GM12878 (cell line): ENCODE measurements at regions not wholly inside any gene's neighbourhood (a gene's known extent, or its start where the extent isn't known, plus 50 kb on each side); places are given as distances from the start of the nearest gene placed in this dataset.

ENCODE experiments used
- ATAC-seq: fragments of 200-7000 bp; cut with Tn5 transposase; 3 replicates; pipeline ENCODE4 v1.9.1; 2020; ENCODE audit warnings: mild to moderate bottlenecking, moderate library complexity
- BruUV-seq: library from RNA; stranded (reverse); fragments of 400-500 nt; replicated peaks from 2 replicates; lab custom pipeline; 2021; lab: Mats Ljungman, UMichigan
- CTCF ChIA-PET: fragments of 300-600 bp; sonication (Branson Sonifier 250); formaldehyde crosslinking; extraction: SDS; loops from one replicate; lab custom pipeline; 2021; ENCODE audit warnings: inconsistent platforms; lab: Yijun Ruan, JAX
- POLR2A ChIA-PET: fragments of 350-600 bp; formaldehyde crosslinking; extraction: SDS; loops from one replicate; lab custom pipeline; 2021; ENCODE audit warnings: inconsistent platforms; lab: Charles Lee
- RAD21 ChIA-PET: fragments of 300-600 bp; sonication (Branson Sonifier 250); formaldehyde crosslinking; loops from one replicate; lab custom pipeline; 2023; ENCODE audit warnings: antibody characterized with exemption; ENCODE audit not compliant: unreplicated experiment; lab: Charles Lee
- SMC1A ChIA-PET: fragments of 300-600 bp; sonication (Branson Sonifier 250); formaldehyde crosslinking; loops from one replicate; lab custom pipeline; 2023; ENCODE audit not compliant: unreplicated experiment, uncharacterized antibody; lab: Charles Lee
- DNase-seq: peaks from one replicate; pipeline ENCODE4 v3.0.0-alpha.2; 2011; ENCODE audit warnings: low read depth, low spot score
- FAIRE-seq: peaks from 3 replicates; lab custom pipeline; 2011; peaks lifted over from hg19 to GRCh38; lab: Jason Lieb, UNC
- H2AFZ ChIP-seq: 2 replicates; pipeline ENCODE4 v1.6.0; 2011; ENCODE audit warnings: low read depth, low read length, control low read depth; ENCODE audit not compliant: control insufficient read depth
- H3K27ac ChIP-seq: 2 replicates; pipeline ENCODE4 v1.5.1; 2011; ENCODE audit warnings: control low read depth; ENCODE audit not compliant: control insufficient read depth, insufficient read depth
- H3K27me3 ChIP-seq, 2 experiments: replicated peaks in 1 of 2; 2 replicates each; pipeline versions ENCODE4 v1.6.0 to v1.6.1; 2011; ENCODE audit warnings: low read length in 1 of 2; ENCODE audit not compliant: control insufficient read depth in 2 of 2, insufficient read depth in 2 of 2
- H3K36me3 ChIP-seq, 2 experiments: 2 replicates each; pipeline ENCODE4 v1.5.1; 2011; ENCODE audit warnings: low read length in 1 of 2; ENCODE audit not compliant: control insufficient read depth in 2 of 2, insufficient read depth in 2 of 2
- H3K4me1 ChIP-seq: 2 replicates; pipeline ENCODE4 v1.6.1; 2011; ENCODE audit warnings: mild to moderate bottlenecking, low read length, moderate library complexity, mixed read lengths; ENCODE audit not compliant: control insufficient read depth, insufficient read depth
- H3K4me2 ChIP-seq: 2 replicates; pipeline ENCODE4 v1.6.0; 2011; ENCODE audit warnings: control low read depth; ENCODE audit not compliant: control insufficient read depth, insufficient read depth
- H3K4me3 ChIP-seq: fragments of 200-600 bp; sonication (generic); 2 replicates; pipeline ENCODE4 v1.5.1; 2016
- H3K79me2 ChIP-seq: 2 replicates; pipeline ENCODE4 v1.6.0; 2011; ENCODE audit warnings: low read length; ENCODE audit not compliant: control insufficient read depth, insufficient read depth
- H3K9ac ChIP-seq: 2 replicates; pipeline ENCODE4 v1.8.0; 2011; ENCODE audit warnings: low read length, control low read depth, mixed read lengths; ENCODE audit not compliant: control insufficient read depth, insufficient read depth
- H3K9me3 ChIP-seq: replicated peaks from 3 replicates; pipeline ENCODE4 v1.5.1; 2011; ENCODE audit warnings: mild to moderate bottlenecking, low read length; ENCODE audit not compliant: control insufficient read depth, insufficient read depth
- H4K20me1 ChIP-seq: 2 replicates; pipeline ENCODE4 v1.6.0; 2011; ENCODE audit not compliant: control insufficient read depth, insufficient read depth
- ATF7 ChIP-seq: fragments of 450-650 bp; IDR thresholded peaks from 2 replicates; pipeline ENCODE4 v1.6.1; 2016; ENCODE audit warnings: low read depth, mild to moderate bottlenecking
- BHLHE40 ChIP-seq, 2 experiments: fragments of 450-650 bp in 1 of 2; IDR thresholded peaks; 2 replicates each; pipeline ENCODE4 v1.6.1; 2011 to 2017; ENCODE audit warnings: low read depth in 2 of 2, borderline replicate concordance in 1 of 2, improper control_type of control experiment in 1 of 2, low read length in 1 of 2, mild to moderate bottlenecking in 1 of 2
- EED ChIP-seq: sonication (generic); IDR thresholded peaks from 2 replicates; pipeline ENCODE4 v1.6.1; 2016; ENCODE audit warnings: antibody characterized with exemption, low read depth
- ETV6 ChIP-seq, 2 experiments: fragments of 450-650 bp in 1 of 2; IDR thresholded peaks in 1 of 2; conservative IDR thresholded peaks in 1 of 2; 2 replicates each; pipeline ENCODE4 v1.6.1; 2014; ENCODE audit warnings: antibody characterized with exemption in 1 of 2, borderline replicate concordance in 1 of 2, low read depth in 1 of 2, mild to moderate bottlenecking in 1 of 2, moderate library complexity in 1 of 2
- FOS ChIP-seq: IDR thresholded peaks from 3 replicates; pipeline ENCODE4 v1.6.1; 2011; ENCODE audit warnings: borderline replicate concordance; ENCODE audit not compliant: insufficient read length; ENCODE audit errors: extremely low read depth
- FOXK2 ChIP-seq: fragments of 450-650 bp; IDR thresholded peaks from 2 replicates; pipeline ENCODE4 v1.6.1; 2017; ENCODE audit warnings: mild to moderate bottlenecking, moderate library complexity
- FOXM1 ChIP-seq: IDR thresholded peaks from 2 replicates; pipeline ENCODE4 v1.6.1; 2012; ENCODE audit warnings: low read depth, mild to moderate bottlenecking, inconsistent platforms, low read length, moderate library complexity
- MYC ChIP-seq: IDR thresholded peaks from 2 replicates; pipeline ENCODE4 v1.6.1; 2011; ENCODE audit warnings: mild to moderate bottlenecking, low read length, moderate library complexity, inconsistent platforms; ENCODE audit not compliant: insufficient read depth, insufficient replicate concordance, insufficient read length, severe bottlenecking
- PAX5 ChIP-seq: IDR thresholded peaks from 2 replicates; pipeline ENCODE4 v1.6.1; 2011; ENCODE audit warnings: low read depth, low read length, borderline replicate concordance
- RFX5 ChIP-seq: IDR thresholded peaks from 2 replicates; pipeline ENCODE4 v1.6.1; 2011; ENCODE audit warnings: low read depth, low read length, improper control_type of control experiment
- RUNX3 ChIP-seq: IDR thresholded peaks from 2 replicates; pipeline ENCODE4 v1.6.1; 2012; ENCODE audit warnings: low read length, inconsistent platforms
- SIX5 ChIP-seq: IDR thresholded peaks from 2 replicates; pipeline ENCODE4 v1.6.1; 2011; ENCODE audit warnings: mild to moderate bottlenecking, low read depth, low read length, moderate library complexity; ENCODE audit not compliant: severe bottlenecking
- ZBTB33 ChIP-seq: fragments of 450-650 bp; IDR thresholded peaks from 2 replicates; pipeline ENCODE4 v1.6.1; 2017; ENCODE audit warnings: mild to moderate bottlenecking
- WGBS: methylation state at CpG from one replicate; pipeline ENCODE4 v1.1.6; 2016; ENCODE audit warnings: low lambda C conversion rate; ENCODE audit not compliant: insufficient replicate concordance, insufficient coverage; ENCODE audit errors: missing lambda C conversion rate; 5-methylcytosine and 5-hydroxymethylcytosine counted together
- in situ Hi-C: fragments of 300-500 bp; cut with MboI; formaldehyde crosslinking; loops from 9 replicates; pipeline ENCODE4 v1.14.3; 2018; ENCODE audit warnings: mixed read lengths
- intact Hi-C: fragments of 100-400 bp; cut with micrococcal nuclease; formaldehyde crosslinking; loops from one replicate; pipeline ENCODE4 v1.14.2; 2022; ENCODE audit not compliant: unreplicated experiment
- TF ChIP-seq, protein P1 (sequence below): fragments of 450-650 bp; conservative IDR thresholded peaks from 2 replicates; pipeline ENCODE4 v1.6.1; 2017; ENCODE audit warnings: mild to moderate bottlenecking, moderate library complexity
- TF ChIP-seq, protein P2 (sequence below): fragments of 450-650 bp; IDR thresholded peaks from 2 replicates; pipeline ENCODE4 v1.6.1; 2016; ENCODE audit warnings: mild to moderate bottlenecking

- H3K27ac ChIP-seq = no peak overlapping the region
- H3K9ac ChIP-seq = no peak overlapping the region
- no peaks in the 10 kb centered on the region for H3K36me3 ChIP-seq
- no peak overlapping the region for H2AFZ ChIP-seq
- FAIRE-seq (no peak), DNase-seq (no peak), ATAC-seq (peak; percentile 43; the same call in 1 of the 3 replicates)
- BruUV-seq = no TSS peak
- no peaks in the 10 kb centered on the region for H3K27me3 ChIP-seq
- SMC1A ChIA-PET = interaction anchor here (1.5 kb wide), 1 partner anchor 20 kb away, joined by 3 read pairs; no protein-coding TSS in a partner anchor
- RAD21 ChIA-PET = no interaction called here
- TF ChIP-seq BHLHE40 (IDR thresholded peaks at IDR 0.05; ENCODE audit: borderline replicate concordance in 1 of 2, low read depth in 2 of 2, low read length in 1 of 2) = no peak
- no peak for TF ChIP-seq FOXK2
- TF ChIP-seq, protein P1, sequence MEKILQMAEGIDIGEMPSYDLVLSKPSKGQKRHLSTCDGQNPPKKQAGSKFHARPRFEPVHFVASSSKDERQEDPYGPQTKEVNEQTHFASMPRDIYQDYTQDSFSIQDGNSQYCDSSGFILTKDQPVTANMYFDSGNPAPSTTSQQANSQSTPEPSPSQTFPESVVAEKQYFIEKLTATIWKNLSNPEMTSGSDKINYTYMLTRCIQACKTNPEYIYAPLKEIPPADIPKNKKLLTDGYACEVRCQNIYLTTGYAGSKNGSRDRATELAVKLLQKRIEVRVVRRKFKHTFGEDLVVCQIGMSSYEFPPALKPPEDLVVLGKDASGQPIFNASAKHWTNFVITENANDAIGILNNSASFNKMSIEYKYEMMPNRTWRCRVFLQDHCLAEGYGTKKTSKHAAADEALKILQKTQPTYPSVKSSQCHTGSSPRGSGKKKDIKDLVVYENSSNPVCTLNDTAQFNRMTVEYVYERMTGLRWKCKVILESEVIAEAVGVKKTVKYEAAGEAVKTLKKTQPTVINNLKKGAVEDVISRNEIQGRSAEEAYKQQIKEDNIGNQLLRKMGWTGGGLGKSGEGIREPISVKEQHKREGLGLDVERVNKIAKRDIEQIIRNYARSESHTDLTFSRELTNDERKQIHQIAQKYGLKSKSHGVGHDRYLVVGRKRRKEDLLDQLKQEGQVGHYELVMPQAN = no peak
- no peak for TF ChIP-seq ATF7
- TF ChIP-seq ETV6 (conservative IDR thresholded peaks at IDR 0.05 in 1 of 2, IDR thresholded peaks at IDR 0.05 in 1 of 2; ENCODE audit: borderline replicate concordance in 1 of 2, low read depth in 1 of 2) = no peak
- no peak for TF ChIP-seq RFX5
- TF ChIP-seq ZBTB33 = no peak
- TF ChIP-seq FOS = no peak
- TF ChIP-seq PAX5 = no peak
- TF ChIP-seq, protein P2, sequence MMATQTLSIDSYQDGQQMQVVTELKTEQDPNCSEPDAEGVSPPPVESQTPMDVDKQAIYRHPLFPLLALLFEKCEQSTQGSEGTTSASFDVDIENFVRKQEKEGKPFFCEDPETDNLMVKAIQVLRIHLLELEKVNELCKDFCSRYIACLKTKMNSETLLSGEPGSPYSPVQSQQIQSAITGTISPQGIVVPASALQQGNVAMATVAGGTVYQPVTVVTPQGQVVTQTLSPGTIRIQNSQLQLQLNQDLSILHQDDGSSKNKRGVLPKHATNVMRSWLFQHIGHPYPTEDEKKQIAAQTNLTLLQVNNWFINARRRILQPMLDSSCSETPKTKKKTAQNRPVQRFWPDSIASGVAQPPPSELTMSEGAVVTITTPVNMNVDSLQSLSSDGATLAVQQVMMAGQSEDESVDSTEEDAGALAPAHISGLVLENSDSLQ = no peak
- no peak for TF ChIP-seq MYC
- TF ChIP-seq SIX5 = no peak
- TF ChIP-seq RUNX3 = no peak
- TF ChIP-seq FOXM1 = no peak
- TF ChIP-seq EED = no peak
- in situ Hi-C loops = no loop called here
- H3K4me2 ChIP-seq = no peak overlapping the region
- no peaks in the 10 kb centered on the region for H3K79me2 ChIP-seq
- 10% methylated on average over 3 of the region's 3 CpGs for WGBS
- H4K20me1 ChIP-seq = no peaks in the 10 kb centered on the region
- POLR2A ChIA-PET = no interaction called here
- no peaks in the 10 kb centered on the region for H3K9me3 ChIP-seq
- intact Hi-C loops = no loop called here
- CTCF ChIA-PET = no interaction called here
- H3K4me1 ChIP-seq = no peaks in the 10 kb centered on the region
- H3K4me3 ChIP-seq = no peak overlapping the region
Measured at GRCh38 chr10:64142395-64142794, 621.2 kb downstream of the REEP3 start.
